HepG2 (cell line): ENCODE measurements at regions not wholly inside any gene's neighbourhood (a gene's known extent, or its start where the extent isn't known, plus 50 kb on each side); places are given as distances from the start of the nearest gene placed in this dataset.
A peak's percentile ranks its signal among the peaks of the same experiment; 100 is the strongest.

Experiments
- CENPX ChIP-seq: sonication (generic); formaldehyde crosslinking; IDR thresholded peaks from 2 replicates; pipeline ENCODE4 v1.9.0; 2021; ENCODE audit warnings: mild to moderate bottlenecking, missing genetic modification reagents, moderate library complexity
- HNRNPK ChIP-seq: fragments of 200-400 bp; formaldehyde crosslinking; IDR thresholded peaks from 2 replicates; pipeline ENCODE4 v1.6.1; 2018; ENCODE audit warnings: low read length, low read depth, moderate library complexity, mild to moderate bottlenecking; ENCODE audit not compliant: poor library complexity, severe bottlenecking
- MED8 ChIP-seq: sonication (generic); formaldehyde crosslinking; IDR thresholded peaks from 2 replicates; pipeline ENCODE4 v1.8.1; 2023; ENCODE audit warnings: mild to moderate bottlenecking, missing genetic modification reagents; ENCODE audit not compliant: insufficient replicate concordance
- MEIS1 ChIP-seq: sonication (generic); formaldehyde crosslinking; IDR thresholded peaks from 2 replicates; pipeline ENCODE4 v1.9.0; 2021; ENCODE audit warnings: mild to moderate bottlenecking, missing genetic modification reagents, moderate library complexity, borderline replicate concordance
- RBM39 ChIP-seq: fragments of 200-400 bp; formaldehyde crosslinking; IDR thresholded peaks from one replicate; pipeline ENCODE4 v1.6.1; 2018; ENCODE audit warnings: antibody characterized with exemption, mild to moderate bottlenecking, low read depth, low read length; ENCODE audit not compliant: poor library complexity, severe bottlenecking
- REL ChIP-seq: sonication (generic); formaldehyde crosslinking; conservative IDR thresholded peaks from 2 replicates; pipeline ENCODE4 v1.8.0; 2022; ENCODE audit warnings: mild to moderate bottlenecking, missing genetic modification reagents, moderate library complexity
- RORA ChIP-seq: sonication (generic); formaldehyde crosslinking; IDR thresholded peaks from 2 replicates; pipeline ENCODE4 v1.5.0; 2020; ENCODE audit warnings: mild to moderate bottlenecking, missing genetic modification reagents, moderate library complexity
- SNAPC2 ChIP-seq: sonication (generic); formaldehyde crosslinking; IDR thresholded peaks from 2 replicates; pipeline ENCODE4 v1.8.1; 2022; ENCODE audit warnings: mild to moderate bottlenecking, missing genetic modification reagents
- ZFP37 ChIP-seq: sonication (generic); formaldehyde crosslinking; IDR thresholded peaks from 2 replicates; pipeline ENCODE4 v1.4.0; 2020; ENCODE audit warnings: missing genetic modification reagents, borderline replicate concordance
- ZNF138 ChIP-seq: sonication (generic); formaldehyde crosslinking; IDR thresholded peaks from 2 replicates; pipeline ENCODE4 v1.5.0; 2020; ENCODE audit warnings: mild to moderate bottlenecking, low read depth, missing genetic modification reagents
- ZNF143 ChIP-seq: sonication (generic); formaldehyde crosslinking; IDR thresholded peaks from 2 replicates; pipeline ENCODE4 v1.4.0; 2020; ENCODE audit warnings: missing genetic modification reagents
- ZNF264 ChIP-seq: sonication (generic); formaldehyde crosslinking; IDR thresholded peaks from 2 replicates; pipeline ENCODE4 v1.4.0; 2020; ENCODE audit warnings: missing genetic modification reagents
- ZNF567 ChIP-seq: sonication (generic); formaldehyde crosslinking; IDR thresholded peaks from 2 replicates; pipeline ENCODE4 v1.8.1; 2023; ENCODE audit warnings: mild to moderate bottlenecking, missing genetic modification reagents, borderline replicate concordance
- ZNF674 ChIP-seq: sonication (generic); formaldehyde crosslinking; IDR thresholded peaks from 2 replicates; pipeline ENCODE4 v1.5.0; 2020; ENCODE audit warnings: low read depth, mild to moderate bottlenecking, missing genetic modification reagents
- TF ChIP-seq, protein P1 (sequence below): sonication (generic); formaldehyde crosslinking; IDR thresholded peaks from 2 replicates; pipeline ENCODE4 v1.9.0; 2022; ENCODE audit warnings: low read depth, missing genetic modification reagents
- TF ChIP-seq, protein P2 (sequence below), 2 experiments: sonication (generic) in 1 of 2; formaldehyde crosslinking in 1 of 2; IDR thresholded peaks; 2 replicates each; pipeline versions ENCODE4 v1.6.1 to v1.9.0; 2014 to 2022; ENCODE audit warnings: antibody characterized with exemption in 1 of 2, borderline replicate concordance in 1 of 2, inconsistent platforms in 1 of 2, low read depth in 1 of 2, missing genetic modification reagents in 1 of 2
- TF ChIP-seq, protein P3 (sequence below): sonication (generic); formaldehyde crosslinking; IDR thresholded peaks from 2 replicates; pipeline ENCODE4 v1.4.0; 2020; ENCODE audit warnings: missing genetic modification reagents
- TF ChIP-seq, protein P4 (sequence below): sonication (generic); formaldehyde crosslinking; IDR thresholded peaks from 2 replicates; pipeline ENCODE4 v1.4.0; 2020; ENCODE audit warnings: missing genetic modification reagents, borderline replicate concordance
- TF ChIP-seq, protein P5 (sequence below): sonication (generic); formaldehyde crosslinking; IDR thresholded peaks from 2 replicates; pipeline ENCODE4 v1.5.0; 2020; ENCODE audit warnings: mild to moderate bottlenecking, missing genetic modification reagents

DNA sequence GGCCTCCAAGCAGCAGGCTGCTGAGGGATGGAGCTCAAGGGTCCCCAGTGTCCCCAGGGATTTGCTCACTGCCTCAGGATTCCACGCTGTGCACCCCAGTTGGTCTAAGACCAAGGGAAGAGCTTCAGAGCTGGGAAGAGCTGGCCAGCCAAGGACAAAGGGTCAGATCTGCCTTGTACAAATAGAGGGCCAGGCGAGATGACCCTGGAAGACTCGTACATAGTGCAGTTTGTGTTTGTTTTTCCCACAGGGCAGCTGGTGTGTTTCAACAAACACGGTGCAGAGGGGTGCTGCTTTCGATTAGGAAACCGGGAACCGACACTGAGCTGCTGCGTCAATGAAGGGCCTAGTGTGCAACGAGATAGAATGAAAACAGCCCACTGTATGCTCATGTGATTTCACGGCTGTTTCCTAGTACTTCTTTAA, 56.1 kb upstream of the TRPM1 start (continued):
- TF ChIP-seq ZNF264 = peak; percentile 91
- TF ChIP-seq, protein P1, sequence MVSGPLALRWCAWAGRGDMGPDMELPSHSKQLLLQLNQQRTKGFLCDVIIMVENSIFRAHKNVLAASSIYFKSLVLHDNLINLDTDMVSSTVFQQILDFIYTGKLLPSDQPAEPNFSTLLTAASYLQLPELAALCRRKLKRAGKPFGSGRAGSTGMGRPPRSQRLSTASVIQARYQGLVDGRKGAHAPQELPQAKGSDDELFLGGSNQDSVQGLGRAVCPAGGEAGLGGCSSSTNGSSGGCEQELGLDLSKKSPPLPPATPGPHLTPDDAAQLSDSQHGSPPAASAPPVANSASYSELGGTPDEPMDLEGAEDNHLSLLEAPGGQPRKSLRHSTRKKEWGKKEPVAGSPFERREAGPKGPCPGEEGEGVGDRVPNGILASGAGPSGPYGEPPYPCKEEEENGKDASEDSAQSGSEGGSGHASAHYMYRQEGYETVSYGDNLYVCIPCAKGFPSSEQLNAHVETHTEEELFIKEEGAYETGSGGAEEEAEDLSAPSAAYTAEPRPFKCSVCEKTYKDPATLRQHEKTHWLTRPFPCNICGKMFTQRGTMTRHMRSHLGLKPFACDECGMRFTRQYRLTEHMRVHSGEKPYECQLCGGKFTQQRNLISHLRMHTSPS = 0 out of 2 replicates have a peak, but pooled peaks have one; percentile 62
- peak; percentile 72 for TF ChIP-seq ZNF143 (CRISPR knock-in tag)
- TF ChIP-seq, protein P2, sequence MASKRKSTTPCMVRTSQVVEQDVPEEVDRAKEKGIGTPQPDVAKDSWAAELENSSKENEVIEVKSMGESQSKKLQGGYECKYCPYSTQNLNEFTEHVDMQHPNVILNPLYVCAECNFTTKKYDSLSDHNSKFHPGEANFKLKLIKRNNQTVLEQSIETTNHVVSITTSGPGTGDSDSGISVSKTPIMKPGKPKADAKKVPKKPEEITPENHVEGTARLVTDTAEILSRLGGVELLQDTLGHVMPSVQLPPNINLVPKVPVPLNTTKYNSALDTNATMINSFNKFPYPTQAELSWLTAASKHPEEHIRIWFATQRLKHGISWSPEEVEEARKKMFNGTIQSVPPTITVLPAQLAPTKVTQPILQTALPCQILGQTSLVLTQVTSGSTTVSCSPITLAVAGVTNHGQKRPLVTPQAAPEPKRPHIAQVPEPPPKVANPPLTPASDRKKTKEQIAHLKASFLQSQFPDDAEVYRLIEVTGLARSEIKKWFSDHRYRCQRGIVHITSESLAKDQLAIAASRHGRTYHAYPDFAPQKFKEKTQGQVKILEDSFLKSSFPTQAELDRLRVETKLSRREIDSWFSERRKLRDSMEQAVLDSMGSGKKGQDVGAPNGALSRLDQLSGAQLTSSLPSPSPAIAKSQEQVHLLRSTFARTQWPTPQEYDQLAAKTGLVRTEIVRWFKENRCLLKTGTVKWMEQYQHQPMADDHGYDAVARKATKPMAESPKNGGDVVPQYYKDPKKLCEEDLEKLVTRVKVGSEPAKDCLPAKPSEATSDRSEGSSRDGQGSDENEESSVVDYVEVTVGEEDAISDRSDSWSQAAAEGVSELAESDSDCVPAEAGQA (IDR thresholded peaks at IDR 0.05; ENCODE audit: low read depth) = peak; percentile 44; the same call in 1 of the 2 replicates
- TF ChIP-seq, protein P2 (CRISPR knock-in tag; IDR thresholded peaks at IDR 0.05; ENCODE audit: borderline replicate concordance) = no peak
- TF ChIP-seq ZNF567 = no peak
- 0 out of 2 replicates have a peak, but pooled peaks have one; percentile 59 for TF ChIP-seq MEIS1 (CRISPR knock-in tag)
- no peak for TF ChIP-seq RBM39
- no peak for TF ChIP-seq ZNF674 (CRISPR knock-in tag)
- no peak for TF ChIP-seq CENPX
- TF ChIP-seq, protein P3, sequence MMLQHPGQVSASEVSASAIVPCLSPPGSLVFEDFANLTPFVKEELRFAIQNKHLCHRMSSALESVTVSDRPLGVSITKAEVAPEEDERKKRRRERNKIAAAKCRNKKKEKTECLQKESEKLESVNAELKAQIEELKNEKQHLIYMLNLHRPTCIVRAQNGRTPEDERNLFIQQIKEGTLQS (CRISPR knock-in tag) = no peak
- TF ChIP-seq RORA (CRISPR knock-in tag) = no peak
- TF ChIP-seq SNAPC2 (CRISPR knock-in tag) = peak; percentile 59; the same call in 1 of the 2 replicates
- TF ChIP-seq REL (CRISPR knock-in tag) = no peak
- no peak for TF ChIP-seq ZFP37 (CRISPR knock-in tag)
- TF ChIP-seq HNRNPK = no peak
- peak; percentile 53 for TF ChIP-seq MED8 (CRISPR knock-in tag)
- TF ChIP-seq, protein P4, sequence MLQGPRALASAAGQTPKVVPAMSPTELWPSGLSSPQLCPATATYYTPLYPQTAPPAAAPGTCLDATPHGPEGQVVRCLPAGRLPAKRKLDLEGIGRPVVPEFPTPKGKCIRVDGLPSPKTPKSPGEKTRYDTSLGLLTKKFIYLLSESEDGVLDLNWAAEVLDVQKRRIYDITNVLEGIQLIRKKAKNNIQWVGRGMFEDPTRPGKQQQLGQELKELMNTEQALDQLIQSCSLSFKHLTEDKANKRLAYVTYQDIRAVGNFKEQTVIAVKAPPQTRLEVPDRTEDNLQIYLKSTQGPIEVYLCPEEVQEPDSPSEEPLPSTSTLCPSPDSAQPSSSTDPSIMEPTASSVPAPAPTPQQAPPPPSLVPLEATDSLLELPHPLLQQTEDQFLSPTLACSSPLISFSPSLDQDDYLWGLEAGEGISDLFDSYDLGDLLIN (CRISPR knock-in tag) = no peak
- TF ChIP-seq, protein P5, sequence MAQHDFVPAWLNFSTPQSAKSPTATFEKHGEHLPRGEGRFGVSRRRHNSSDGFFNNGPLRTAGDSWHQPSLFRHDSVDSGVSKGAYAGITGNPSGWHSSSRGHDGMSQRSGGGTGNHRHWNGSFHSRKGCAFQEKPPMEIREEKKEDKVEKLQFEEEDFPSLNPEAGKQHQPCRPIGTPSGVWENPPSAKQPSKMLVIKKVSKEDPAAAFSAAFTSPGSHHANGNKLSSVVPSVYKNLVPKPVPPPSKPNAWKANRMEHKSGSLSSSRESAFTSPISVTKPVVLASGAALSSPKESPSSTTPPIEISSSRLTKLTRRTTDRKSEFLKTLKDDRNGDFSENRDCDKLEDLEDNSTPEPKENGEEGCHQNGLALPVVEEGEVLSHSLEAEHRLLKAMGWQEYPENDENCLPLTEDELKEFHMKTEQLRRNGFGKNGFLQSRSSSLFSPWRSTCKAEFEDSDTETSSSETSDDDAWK (CRISPR knock-in tag) = no peak
- no peak for TF ChIP-seq ZNF138 (CRISPR knock-in tag)
